ENCODE measurements at regions not wholly inside any gene's neighbourhood (a gene's known extent, or its start where the extent isn't known, plus 50 kb on each side); places are given as distances from the start of the nearest gene placed in this dataset.

GRCh38 chr1:191176131-191176530, 698.5 kb upstream of the BRINP3 start:
- no peak for TF ChIP-seq POLR2AphosphoS5 (IDR thresholded peaks at IDR 0.05)
- no peak for TF ChIP-seq EP300 (IDR thresholded peaks at IDR 0.05)
- no peak for TF ChIP-seq CTCF (IDR thresholded peaks at IDR 0.05)

Measured in suprapubic skin (tissue), 4 donors.